ENCODE measurements at regions not wholly inside any gene's neighbourhood (a gene's known extent, or its start where the extent isn't known, plus 50 kb on each side); places are given as distances from the start of the nearest gene placed in this dataset.

DNA sequence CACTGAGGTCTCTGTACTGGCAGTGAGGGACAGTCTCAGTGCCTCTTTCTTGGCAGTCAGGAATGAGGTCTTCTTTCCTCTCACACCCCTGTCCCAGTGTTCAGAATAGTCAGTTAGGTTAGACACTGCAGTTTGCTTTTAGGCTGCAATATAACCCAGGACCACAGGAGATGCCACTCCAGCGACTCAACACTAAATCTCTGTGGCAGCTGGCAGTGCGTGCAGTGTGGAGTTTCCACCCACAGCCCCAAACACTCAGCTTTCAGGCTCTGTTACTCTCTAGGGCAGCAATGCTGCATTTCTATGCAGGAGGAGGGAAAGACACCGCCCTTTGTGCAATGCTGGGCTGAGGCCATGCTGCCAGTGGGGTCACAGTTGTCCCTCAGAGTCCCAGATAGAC, 150.2 kb upstream of the SUCLG2 start:
- Histone ChIP-seq H3K9me3 (peaks cover 0 to 8% of the 10 kb centered on the region in 2 donors), H3K4me3 (no peak overlapping the region), H3K36me3 (no peaks in the 10 kb centered on the region), H3K27me3 (no peaks in the 10 kb centered on the region), H3K4me1 (no peaks in the 10 kb centered on the region), H3K27ac (no peak overlapping the region)
- no peak for TF ChIP-seq CTCF (IDR thresholded peaks at IDR 0.05)
- DNase-seq (ENCODE audit: low spot score) = no peak

GRCh38 chr3:67804089-67804488, 149.7 kb upstream of the SUCLG2 start:
- DNase-seq (ENCODE audit: low spot score) = no peak
- H3K27me3 ChIP-seq = no peaks in the 10 kb centered on the region
- no peaks in the 10 kb centered on the region for H3K36me3 ChIP-seq
- H3K4me1 ChIP-seq = no peaks in the 10 kb centered on the region
- H3K27ac ChIP-seq = no peak overlapping the region
- H3K9me3 ChIP-seq = peaks cover 0 to 8% of the 10 kb centered on the region in 2 donors
- no peak for TF ChIP-seq CTCF (IDR thresholded peaks at IDR 0.05)
- no peak overlapping the region for H3K4me3 ChIP-seq

DNA sequence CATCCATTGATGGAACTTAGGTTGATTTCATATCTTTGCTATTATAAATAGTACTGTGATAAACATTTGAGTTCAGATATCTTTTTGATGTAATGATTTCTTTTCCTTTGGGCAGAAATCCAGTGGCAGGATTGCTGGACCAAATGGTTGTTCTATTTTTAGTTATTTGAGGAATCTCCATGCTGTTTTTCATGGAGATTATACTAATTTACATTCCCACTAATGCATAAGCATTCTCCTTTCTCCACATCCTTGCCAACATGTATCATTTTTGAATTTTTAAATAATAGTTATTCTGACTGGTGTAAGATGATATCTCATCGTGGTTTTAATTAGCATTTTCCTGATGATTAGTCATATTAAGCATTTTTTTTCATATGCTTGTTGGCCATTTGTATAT, 144.0 kb upstream of the SUCLG2 start:
- H3K36me3 ChIP-seq = no peaks in the 10 kb centered on the region
- H3K4me3 ChIP-seq = no peak overlapping the region
- no peak for DNase-seq (ENCODE audit: low spot score)
- H3K27me3 ChIP-seq = no peaks in the 10 kb centered on the region
- no peak overlapping the region for H3K27ac ChIP-seq
- H3K9me3 ChIP-seq = peaks cover 0 to 11% of the 10 kb centered on the region in 2 donors
- H3K4me1 ChIP-seq = no peaks in the 10 kb centered on the region
- TF ChIP-seq CTCF (IDR thresholded peaks at IDR 0.05) = no peak

GRCh38 chr3:67791620-67792019, 137.2 kb upstream of the SUCLG2 start:
- no peaks in the 10 kb centered on the region for H3K36me3 ChIP-seq
- H3K4me3 ChIP-seq = no peak overlapping the region
- H3K9me3 ChIP-seq = peaks cover 0 to 3% of the 10 kb centered on the region in 2 donors
- no peaks in the 10 kb centered on the region for H3K4me1 ChIP-seq
- no peak for TF ChIP-seq CTCF (IDR thresholded peaks at IDR 0.05)
- no peaks in the 10 kb centered on the region for H3K27me3 ChIP-seq
- DNase-seq (ENCODE audit: low spot score) = no peak
- no peak overlapping the region for H3K27ac ChIP-seq

DNA sequence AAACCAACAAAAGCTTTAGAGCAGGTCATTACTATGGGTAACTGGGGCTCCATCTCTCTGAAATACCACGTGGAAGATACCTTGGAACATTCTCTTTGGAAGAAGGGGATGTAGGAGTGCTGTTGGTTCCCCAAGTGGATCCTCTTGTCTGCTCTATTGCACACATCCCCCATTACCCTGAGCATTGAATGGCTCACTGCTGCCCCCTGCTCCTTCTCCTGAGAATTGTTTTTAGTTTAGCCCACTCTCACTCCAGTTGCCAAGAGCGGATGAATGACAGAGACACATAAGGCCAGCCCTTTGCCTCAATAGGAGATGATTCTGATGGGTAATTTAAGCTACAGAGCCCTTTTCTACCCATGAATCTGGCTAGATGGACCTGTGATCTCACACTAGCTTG, 135.6 kb upstream of the SUCLG2 start:
- Histone ChIP-seq H3K4me3 (no peak overlapping the region), H3K27ac (no peak overlapping the region), H3K27me3 (no peaks in the 10 kb centered on the region), H3K9me3 (peaks cover 0 to 3% of the 10 kb centered on the region in 2 donors), H3K4me1 (no peaks in the 10 kb centered on the region), H3K36me3 (no peaks in the 10 kb centered on the region)
- peak in 1 of 2 donors; percentile 64 for TF ChIP-seq CTCF (IDR thresholded peaks at IDR 0.05)
- DNase-seq (ENCODE audit: low spot score) = no peak

DNA sequence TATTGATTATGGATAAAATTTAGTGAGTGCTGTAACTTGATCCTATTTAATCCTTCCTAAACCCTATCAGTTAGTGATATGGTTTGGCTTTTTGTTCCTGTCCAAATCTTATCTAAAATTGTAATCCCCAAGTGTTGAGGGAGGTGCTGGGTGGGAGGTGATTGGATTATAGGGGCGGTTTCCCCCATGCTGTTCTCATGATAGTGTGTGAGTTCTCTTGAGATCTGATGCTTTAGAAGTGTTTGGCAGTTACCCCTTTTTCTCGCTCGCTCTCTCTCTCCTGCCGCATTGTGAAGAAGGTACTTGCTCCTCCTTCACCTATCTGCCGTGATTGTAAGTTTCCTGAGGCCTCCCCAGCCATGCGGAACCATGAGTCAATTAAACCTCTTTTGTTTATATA, 134.0 kb upstream of the SUCLG2 start:
- H3K4me1 ChIP-seq = no peaks in the 10 kb centered on the region
- no peaks in the 10 kb centered on the region for H3K9me3 ChIP-seq
- no peak overlapping the region for H3K4me3 ChIP-seq
- H3K27ac ChIP-seq = no peak overlapping the region
- no peaks in the 10 kb centered on the region for H3K36me3 ChIP-seq
- no peak for DNase-seq (ENCODE audit: low spot score)
- no peak for TF ChIP-seq CTCF (IDR thresholded peaks at IDR 0.05)
- H3K27me3 ChIP-seq = no peaks in the 10 kb centered on the region

Measured in right atrium auricular region (tissue), 2 donors.